HG03460 (cell line): ENCODE measurements at regions not wholly inside any gene's neighbourhood (a gene's known extent, or its start where the extent isn't known, plus 50 kb on each side); places are given as distances from the start of the nearest gene placed in this dataset.
"Not testable (repeated sequence)": the region's sequence is repeated elsewhere in the genome, so short reads cannot be mapped to it uniquely, and the experiment has no call there.

Source experiments
- ATAC-seq: cut with Tn5 transposase; IDR thresholded peaks from one replicate; pipeline ENCODE4 v1.9.1; 2021; ENCODE audit not compliant: unreplicated experiment

DNA sequence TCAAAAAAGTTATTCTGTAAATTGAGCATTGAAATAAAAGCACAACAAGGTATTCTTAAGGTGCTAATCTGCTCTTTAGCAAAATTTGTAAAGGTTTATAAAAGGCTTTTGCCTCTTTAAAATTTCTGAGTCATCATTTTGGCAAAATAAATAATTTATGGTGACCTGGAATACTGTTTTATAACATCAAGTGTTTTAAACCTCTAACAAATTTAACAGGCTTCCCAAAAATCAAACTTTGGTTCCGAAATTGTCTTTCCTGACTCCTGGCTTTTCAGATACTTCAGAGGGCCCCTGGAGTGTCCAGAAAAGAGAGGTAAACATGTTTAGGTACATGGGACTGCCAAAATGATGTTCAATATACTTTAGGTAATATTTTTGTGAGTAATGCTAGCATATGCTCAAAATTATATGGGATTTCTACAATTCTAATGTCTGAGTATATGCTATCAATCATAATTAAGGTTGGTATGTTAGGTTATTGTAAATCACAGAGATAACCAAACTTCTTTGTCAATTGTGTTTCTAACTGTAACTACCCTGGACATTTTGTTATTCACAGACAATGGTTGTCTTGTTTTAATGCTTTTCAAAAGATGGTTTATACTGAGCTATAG lies 160.3 kb upstream of the OLIG3 start:
- ATAC-seq, result no peak

DNA sequence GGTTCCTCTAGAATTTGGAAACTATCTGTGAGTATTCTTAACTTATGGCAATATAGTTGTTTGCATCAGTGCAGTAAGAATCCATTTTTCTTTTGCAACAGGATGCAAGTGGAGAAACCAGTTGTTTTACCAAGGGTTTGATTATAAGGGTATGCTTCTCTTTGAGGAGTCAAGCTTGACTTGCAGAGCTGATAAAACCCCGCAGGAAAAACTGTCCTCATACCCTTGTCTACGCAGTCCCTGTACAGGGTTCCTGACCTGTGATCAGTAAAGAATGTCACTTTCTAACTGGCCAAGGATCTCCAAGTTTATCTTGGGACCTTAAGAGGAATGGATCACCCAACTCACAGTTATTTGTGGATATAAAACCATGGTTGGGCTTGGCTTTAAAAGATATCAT lies 161.1 kb upstream of the OLIG3 start:
- no peak for ATAC-seq

DNA sequence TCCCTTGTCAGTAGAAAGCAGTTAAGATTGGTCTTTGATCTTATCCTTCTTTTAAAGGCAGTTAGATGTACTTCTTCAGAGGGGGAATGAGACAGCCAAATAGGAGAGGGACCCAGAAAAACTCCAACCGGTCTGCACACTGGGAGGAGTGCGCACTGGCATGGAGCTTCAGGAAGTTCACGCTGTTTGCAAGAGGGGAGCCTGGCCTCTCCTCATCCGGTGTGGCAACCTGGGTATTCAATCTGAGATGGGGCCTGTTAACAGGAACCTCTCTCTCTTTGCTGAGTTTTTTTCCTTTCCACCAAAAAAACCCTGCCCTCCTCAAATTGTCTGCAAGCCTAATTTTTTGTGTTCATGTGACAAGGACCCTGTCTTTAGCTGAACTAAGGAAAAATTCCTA lies 162.5 kb upstream of the OLIG3 start:
- no peak for ATAC-seq

GRCh38 chr6:137657351-137657911 lies 163.2 kb upstream of the OLIG3 start:
- no peak for ATAC-seq

- no peak for ATAC-seq
Observed at GRCh38 chr6:137658287-137658686, 164.1 kb upstream of the OLIG3 start.

GRCh38 chr6:137659871-137660270 lies 165.7 kb upstream of the OLIG3 start:
- ATAC-seq, result no peak

DNA sequence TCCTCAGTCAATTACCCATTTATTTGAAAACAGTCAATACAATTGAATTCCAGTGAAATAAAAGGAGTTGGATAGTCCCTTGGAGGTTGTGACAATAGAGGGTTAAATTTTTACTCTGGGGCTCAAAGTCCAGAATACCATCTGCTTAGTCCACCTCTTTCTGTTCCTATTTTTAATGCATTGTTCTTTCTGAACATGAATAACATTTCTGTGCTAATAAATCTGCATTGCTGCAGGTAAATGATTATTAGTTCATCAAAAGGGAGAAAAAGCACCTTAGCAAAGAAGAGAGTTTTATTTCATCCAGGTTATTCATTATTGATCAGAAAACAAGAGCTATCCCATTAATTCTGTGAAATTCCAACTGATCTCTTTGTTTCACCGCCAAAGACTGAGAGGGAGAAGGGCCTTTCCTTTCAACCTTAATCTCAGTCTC lies 166.1 kb upstream of the OLIG3 start:
- no peak for ATAC-seq

DNA sequence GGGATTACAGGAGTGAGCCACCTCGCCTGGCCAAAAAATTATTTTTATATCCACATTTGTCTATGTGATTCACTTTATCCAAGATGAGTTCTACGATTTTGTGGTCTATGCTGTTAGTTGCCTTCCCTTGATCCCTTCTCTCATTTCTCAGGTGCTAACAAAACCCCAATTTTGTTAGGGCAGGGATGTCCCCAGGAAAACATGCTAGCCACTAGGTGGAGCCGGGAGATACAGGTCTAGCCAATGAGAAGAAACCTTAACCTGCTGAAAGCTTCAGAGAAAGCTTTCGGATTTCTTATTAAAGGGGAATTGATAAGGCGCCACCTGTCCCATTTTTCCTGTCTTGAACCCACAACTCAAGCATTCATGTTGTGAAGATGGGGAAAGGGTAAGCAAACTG lies 167.4 kb upstream of the OLIG3 start:
- no peak for ATAC-seq

GRCh38 chr6:137664183-137664582 lies 170.0 kb upstream of the OLIG3 start:
- ATAC-seq, result no peak

- ATAC-seq, result no peak
Observed at GRCh38 chr6:137665342-137665934, 171.2 kb upstream of the OLIG3 start.

DNA sequence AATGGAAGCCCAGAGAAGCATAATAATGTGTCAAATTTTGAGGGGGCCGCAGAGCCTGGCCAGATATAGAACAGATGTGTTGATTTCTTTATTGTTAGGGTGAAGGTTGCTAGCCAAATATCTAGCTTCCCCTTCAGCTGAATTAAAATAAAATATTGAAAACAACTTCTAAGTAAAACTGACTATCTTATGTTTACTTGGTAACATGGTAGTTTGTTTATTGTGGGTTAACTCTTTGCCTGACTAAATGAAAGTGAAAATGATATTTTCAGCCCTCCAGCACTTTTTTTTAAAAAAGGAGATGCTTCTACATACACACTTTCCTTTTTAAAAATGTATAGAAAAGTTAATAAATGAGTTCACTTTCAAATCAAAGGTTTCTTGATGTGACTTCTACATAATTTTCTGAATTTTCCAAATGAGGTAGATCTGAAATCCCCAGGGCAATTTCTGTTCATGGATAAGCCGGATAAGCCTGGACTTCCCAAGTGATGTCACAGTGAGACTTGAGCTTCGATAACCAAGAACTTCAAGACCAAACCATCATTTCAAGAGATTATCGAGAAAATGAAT lies 172.1 kb upstream of the OLIG3 start:
- no peak for ATAC-seq

DNA sequence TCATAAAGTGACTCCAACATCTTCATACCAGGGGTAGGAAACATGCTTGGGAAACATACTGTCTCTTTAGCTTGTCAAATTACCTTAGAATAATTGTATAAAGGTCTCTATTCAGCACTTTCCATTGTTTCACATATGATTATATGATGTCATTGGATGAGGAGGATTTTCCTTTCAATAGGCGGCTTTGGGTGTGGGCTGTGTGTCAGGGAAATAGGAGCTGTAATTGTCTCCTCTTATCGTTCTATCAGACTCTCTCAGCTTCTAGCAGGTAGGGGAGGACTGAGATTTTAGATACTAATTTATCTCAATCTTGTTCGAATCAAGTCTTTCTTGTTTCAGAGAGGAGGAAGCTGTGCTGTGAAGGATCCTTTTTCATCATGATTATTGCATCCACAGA lies 179.4 kb upstream of the OLIG3 start:
- ATAC-seq, result no peak

- ATAC-seq, result no peak
Observed at GRCh38 chr6:137676888-137677287, 182.7 kb upstream of the OLIG3 start.

GRCh38 chr6:137677709-137678108 lies 183.5 kb upstream of the OLIG3 start:
- no peak for ATAC-seq

DNA sequence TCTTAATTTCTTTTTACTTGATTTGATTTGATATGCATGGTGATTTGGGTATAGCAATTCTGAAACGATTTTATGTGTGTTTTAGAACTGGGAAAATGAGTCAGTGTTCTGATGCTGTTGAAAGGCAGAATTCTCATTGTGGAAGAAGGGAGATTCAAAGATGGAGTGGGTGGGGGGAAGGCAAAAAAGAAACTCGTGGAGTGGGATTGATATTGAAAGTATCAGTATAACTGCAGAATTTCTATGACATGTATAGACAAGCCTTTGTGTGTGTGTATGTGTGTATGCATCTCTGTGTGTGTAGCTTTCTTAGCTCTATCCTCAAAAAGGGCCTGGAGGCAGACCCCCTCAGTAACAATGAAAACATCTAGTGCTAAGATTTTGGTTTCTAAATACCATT lies 184.3 kb upstream of the OLIG3 start:
- no peak for ATAC-seq

GRCh38 chr6:137680705-137681346 lies 186.2 kb upstream of the TNFAIP3 start:
- no peak for ATAC-seq

- ATAC-seq, result no peak
Observed at GRCh38 chr6:137681445-137682009, 185.5 kb upstream of the TNFAIP3 start.

GRCh38 chr6:137682658-137683057 lies 184.4 kb upstream of the TNFAIP3 start:
- not testable (repeated sequence) for ATAC-seq

DNA sequence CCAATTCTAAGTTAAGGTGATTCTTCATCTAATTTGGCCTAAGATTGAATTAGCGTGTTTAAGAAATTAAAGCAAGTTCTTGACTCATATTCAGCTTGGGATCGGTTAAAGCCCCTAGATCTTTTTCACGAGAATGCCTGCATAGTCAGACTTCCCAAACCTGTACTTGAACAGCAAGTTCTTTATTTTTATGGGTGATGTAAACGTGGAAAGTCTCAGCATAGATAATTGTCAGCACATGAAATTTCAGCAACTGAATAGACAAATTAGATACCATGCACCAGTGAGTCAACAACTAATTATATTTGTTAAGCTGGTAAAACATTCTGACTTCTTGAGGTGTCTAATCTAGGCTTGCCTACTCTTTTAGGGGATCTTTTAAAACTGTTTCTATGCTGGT lies 183.1 kb upstream of the TNFAIP3 start:
- no peak for ATAC-seq

GRCh38 chr6:137685798-137686375 lies 181.2 kb upstream of the TNFAIP3 start:
- no peak for ATAC-seq

- no peak for ATAC-seq
Observed at GRCh38 chr6:137687818-137688217, 179.2 kb upstream of the TNFAIP3 start.
